ENCODE measurements at regions not wholly inside any gene's neighbourhood (a gene's known extent, or its start where the extent isn't known, plus 50 kb on each side); places are given as distances from the start of the nearest gene placed in this dataset.

- H3K27me3 ChIP-seq (ENCODE audit: insufficient read depth, low read depth, severe bottlenecking) = no peaks in the 10 kb centered on the region
- no peak for DNase-seq
- H3K9me3 ChIP-seq (ENCODE audit: severe bottlenecking) = no peaks in the 10 kb centered on the region
- no peaks in the 10 kb centered on the region for H3K36me3 ChIP-seq
- TF ChIP-seq, protein P1, sequence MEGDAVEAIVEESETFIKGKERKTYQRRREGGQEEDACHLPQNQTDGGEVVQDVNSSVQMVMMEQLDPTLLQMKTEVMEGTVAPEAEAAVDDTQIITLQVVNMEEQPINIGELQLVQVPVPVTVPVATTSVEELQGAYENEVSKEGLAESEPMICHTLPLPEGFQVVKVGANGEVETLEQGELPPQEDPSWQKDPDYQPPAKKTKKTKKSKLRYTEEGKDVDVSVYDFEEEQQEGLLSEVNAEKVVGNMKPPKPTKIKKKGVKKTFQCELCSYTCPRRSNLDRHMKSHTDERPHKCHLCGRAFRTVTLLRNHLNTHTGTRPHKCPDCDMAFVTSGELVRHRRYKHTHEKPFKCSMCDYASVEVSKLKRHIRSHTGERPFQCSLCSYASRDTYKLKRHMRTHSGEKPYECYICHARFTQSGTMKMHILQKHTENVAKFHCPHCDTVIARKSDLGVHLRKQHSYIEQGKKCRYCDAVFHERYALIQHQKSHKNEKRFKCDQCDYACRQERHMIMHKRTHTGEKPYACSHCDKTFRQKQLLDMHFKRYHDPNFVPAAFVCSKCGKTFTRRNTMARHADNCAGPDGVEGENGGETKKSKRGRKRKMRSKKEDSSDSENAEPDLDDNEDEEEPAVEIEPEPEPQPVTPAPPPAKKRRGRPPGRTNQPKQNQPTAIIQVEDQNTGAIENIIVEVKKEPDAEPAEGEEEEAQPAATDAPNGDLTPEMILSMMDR (IDR thresholded peaks at IDR 0.05; ENCODE audit: low read depth, low read length) = no peak
- no peak overlapping the region for H3K27ac ChIP-seq
- H3K4me3 ChIP-seq (ENCODE audit: low read depth, low read length) = no peak overlapping the region
Observed at GRCh38 chr1:218616681-218617080, 271.5 kb downstream of the TGFB2 start.

GRCh38 chr1:218617986-218618385 lies 272.9 kb downstream of the TGFB2 start:
- Histone ChIP-seq H3K9me3 (ENCODE audit: severe bottlenecking) (no peaks in the 10 kb centered on the region), H3K36me3 (no peaks in the 10 kb centered on the region), H3K27ac (no peak overlapping the region), H3K4me3 (ENCODE audit: low read depth, low read length) (no peak overlapping the region), H3K27me3 (ENCODE audit: insufficient read depth, low read depth, severe bottlenecking) (no peaks in the 10 kb centered on the region)
- TF ChIP-seq, protein P1 (IDR thresholded peaks at IDR 0.05; ENCODE audit: low read depth, low read length) = no peak
- DNase-seq = no peak

DNA sequence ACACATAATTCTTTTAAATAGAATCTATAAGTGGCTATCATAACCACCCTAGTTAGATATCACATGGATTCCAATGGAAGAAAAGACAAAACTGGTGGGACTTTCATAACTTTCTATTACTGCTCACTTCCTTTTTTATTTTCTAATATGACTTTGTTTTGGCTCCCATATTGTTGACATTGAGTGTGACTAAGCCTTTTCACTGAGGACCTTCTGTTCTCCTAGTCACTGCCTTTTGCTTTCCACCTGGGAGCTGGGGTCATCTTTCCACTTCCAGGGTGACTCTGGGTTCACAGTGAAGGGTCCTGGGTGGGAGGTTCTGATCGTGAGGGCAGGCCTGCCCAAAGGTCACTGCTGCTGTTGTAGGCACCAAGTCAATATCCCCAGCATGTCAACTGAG lies 275.8 kb downstream of the TGFB2 start:
- TF ChIP-seq, protein P1 (IDR thresholded peaks at IDR 0.05; ENCODE audit: low read depth, low read length) = no peak
- Histone ChIP-seq H3K36me3 (no peaks in the 10 kb centered on the region), H3K27me3 (ENCODE audit: insufficient read depth, low read depth, severe bottlenecking) (no peaks in the 10 kb centered on the region), H3K9me3 (ENCODE audit: severe bottlenecking) (no peaks in the 10 kb centered on the region), H3K27ac (no peak overlapping the region), H3K4me3 (ENCODE audit: low read depth, low read length) (no peak overlapping the region)
- DNase-seq = no peak

DNA sequence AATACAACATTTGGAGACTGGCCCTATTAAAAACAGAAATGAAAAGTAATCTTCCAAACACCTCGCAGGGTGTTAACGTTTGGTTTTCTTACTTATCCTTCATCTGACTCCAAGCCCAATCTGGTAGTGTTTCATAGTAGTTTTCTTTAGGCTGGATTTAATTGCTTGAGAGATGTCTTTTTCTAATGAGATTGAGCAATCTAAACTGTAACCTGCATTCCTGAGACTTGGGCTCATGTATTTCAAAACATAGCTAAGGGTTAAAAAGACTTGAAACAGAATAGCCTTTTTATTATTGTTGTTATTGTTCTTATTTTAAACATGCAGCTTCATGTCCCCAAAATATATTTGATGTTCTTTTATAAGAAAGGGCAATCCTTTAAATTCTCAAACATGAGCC lies 278.9 kb downstream of the TGFB2 start:
- Histone ChIP-seq H3K9me3 (ENCODE audit: severe bottlenecking) (no peaks in the 10 kb centered on the region), H3K27ac (no peak overlapping the region), H3K4me3 (ENCODE audit: low read depth, low read length) (no peak overlapping the region), H3K27me3 (ENCODE audit: insufficient read depth, low read depth, severe bottlenecking) (no peaks in the 10 kb centered on the region), H3K36me3 (no peaks in the 10 kb centered on the region)
- TF ChIP-seq, protein P1 (IDR thresholded peaks at IDR 0.05; ENCODE audit: low read depth, low read length) = no peak
- no peak for DNase-seq

GRCh38 chr1:218625393-218625792 lies 280.3 kb downstream of the TGFB2 start:
- no peak overlapping the region for H3K4me3 ChIP-seq (ENCODE audit: low read depth, low read length)
- TF ChIP-seq, protein P1 (IDR thresholded peaks at IDR 0.05; ENCODE audit: low read depth, low read length) = no peak
- no peaks in the 10 kb centered on the region for H3K27me3 ChIP-seq (ENCODE audit: insufficient read depth, low read depth, severe bottlenecking)
- DNase-seq = no peak
- H3K27ac ChIP-seq = no peak overlapping the region
- no peaks in the 10 kb centered on the region for H3K36me3 ChIP-seq
- no peaks in the 10 kb centered on the region for H3K9me3 ChIP-seq (ENCODE audit: severe bottlenecking)

DNA sequence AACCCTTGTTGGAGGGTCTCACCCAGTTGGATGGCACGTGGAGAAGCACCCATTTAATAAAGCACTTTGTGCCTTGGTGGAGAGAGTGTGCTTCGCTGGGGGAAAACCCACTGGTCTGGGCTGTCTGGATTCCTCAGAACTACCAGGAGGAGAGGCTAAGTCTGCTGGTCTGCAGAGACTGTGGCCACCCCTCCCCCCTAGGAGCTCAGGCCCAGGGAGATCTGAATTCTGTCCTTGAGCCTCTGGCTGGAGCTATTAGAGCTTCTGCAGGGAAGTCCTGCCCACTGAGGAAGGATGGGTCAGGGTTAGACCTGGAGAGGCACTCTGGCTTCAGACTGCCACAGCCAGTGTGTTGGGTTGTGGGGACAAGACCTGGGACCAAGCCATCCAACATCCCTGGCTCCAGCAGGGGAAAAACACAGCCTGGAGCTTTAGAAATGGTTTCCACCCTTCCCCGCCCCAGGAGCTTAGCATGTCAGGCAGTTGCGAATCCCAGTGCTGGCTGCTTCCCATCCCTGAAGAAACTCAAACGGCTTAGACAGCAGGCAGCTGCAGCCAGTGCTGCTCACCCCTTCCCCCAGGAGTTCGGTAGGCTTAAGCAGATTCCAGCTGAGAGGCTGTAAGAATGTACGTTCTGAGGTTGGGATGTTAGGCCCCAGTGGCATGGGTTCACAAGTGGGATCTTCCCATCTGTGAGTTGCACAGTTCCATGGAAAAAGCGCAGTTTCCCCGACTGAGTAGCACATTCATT lies 288.3 kb downstream of the TGFB2 start:
- Histone ChIP-seq H3K27ac (peak overlapping the region; percentile 67), H3K4me3 (ENCODE audit: low read depth, low read length) (peak overlapping the region; percentile 2; the same call in 1 of the 2 replicates), H3K9me3 (ENCODE audit: severe bottlenecking) (no peaks in the 10 kb centered on the region), H3K27me3 (ENCODE audit: insufficient read depth, low read depth, severe bottlenecking) (no peaks in the 10 kb centered on the region), H3K36me3 (no peaks in the 10 kb centered on the region)
- TF ChIP-seq, protein P1 (IDR thresholded peaks at IDR 0.05; ENCODE audit: low read depth, low read length) = no peak
- peak; percentile 90 for DNase-seq
